GM18505 (cell line): ENCODE measurements at regions not wholly inside any gene's neighbourhood (a gene's known extent, or its start where the extent isn't known, plus 50 kb on each side); places are given as distances from the start of the nearest gene placed in this dataset.
"Not testable (repeated sequence)": the region's sequence is repeated elsewhere in the genome, so short reads cannot be mapped to it uniquely, and the experiment has no call there.

Experiments used
- ATAC-seq: cut with Tn5 transposase; IDR thresholded peaks from one replicate; pipeline ENCODE4 v1.9.1; 2021; ENCODE audit not compliant: unreplicated experiment
- POLR2A ChIP-seq: IDR thresholded peaks from 4 replicates; pipeline ENCODE4 v1.6.1; 2011; ENCODE audit warnings: borderline replicate concordance; ENCODE audit not compliant: insufficient read depth, insufficient read length; ENCODE audit errors: extremely low read depth

GRCh38 chr2:196293751-196294515 is 122.6 kb upstream of the STK17B start:
- no peak for TF ChIP-seq POLR2A
- no peak for ATAC-seq

GRCh38 chr2:196294516-196294909 is 123.1 kb upstream of the STK17B start:
- no peak for ATAC-seq
- TF ChIP-seq POLR2A: no peak

GRCh38 chr2:196295005-196295404 is 123.6 kb upstream of the STK17B start:
- ATAC-seq: no peak
- no peak for TF ChIP-seq POLR2A

- not testable (repeated sequence) for ATAC-seq
Observed at GRCh38 chr2:196298106-196298723, 126.8 kb upstream of the STK17B start.

GRCh38 chr2:196307775-196308305 is 136.5 kb upstream of the STK17B start:
- no peak for ATAC-seq
- TF ChIP-seq POLR2A: no peak

- no peak for ATAC-seq
- no peak for TF ChIP-seq POLR2A
Observed at GRCh38 chr2:196309691-196310090, 138.3 kb upstream of the STK17B start.

- no peak for ATAC-seq
Observed at GRCh38 chr2:196314157-196314556, 142.8 kb upstream of the STK17B start.

GRCh38 chr2:196314780-196315179 is 143.4 kb upstream of the STK17B start:
- no peak for TF ChIP-seq POLR2A
- no peak for ATAC-seq

More at GRCh38 chr2:196314157-196314556, 142.8 kb upstream of the STK17B start:
- no peak for TF ChIP-seq POLR2A

- no peak for ATAC-seq
Observed at GRCh38 chr2:196315388-196316049, 144.1 kb upstream of the STK17B start.

GRCh38 chr2:196316050-196316430 is 144.7 kb upstream of the STK17B start:
- no peak for TF ChIP-seq POLR2A
- no peak for ATAC-seq

More at GRCh38 chr2:196315388-196316049, 144.1 kb upstream of the STK17B start:
- no peak for TF ChIP-seq POLR2A

GRCh38 chr2:196318517-196319377 is 147.4 kb upstream of the STK17B start:
- no peak for TF ChIP-seq POLR2A
- ATAC-seq: no peak

GRCh38 chr2:196322973-196323810 is 151.8 kb upstream of the STK17B start:
- TF ChIP-seq POLR2A: no peak
- no peak for ATAC-seq
